ENCODE measurements at regions not wholly inside any gene's neighbourhood (a gene's known extent, or its start where the extent isn't known, plus 50 kb on each side); places are given as distances from the start of the nearest gene placed in this dataset. TPM values are rescaled to one million over a fixed set of nuclear protein-coding genes. Genes with fewer than 3 reads are reported as not detected.

DNA sequence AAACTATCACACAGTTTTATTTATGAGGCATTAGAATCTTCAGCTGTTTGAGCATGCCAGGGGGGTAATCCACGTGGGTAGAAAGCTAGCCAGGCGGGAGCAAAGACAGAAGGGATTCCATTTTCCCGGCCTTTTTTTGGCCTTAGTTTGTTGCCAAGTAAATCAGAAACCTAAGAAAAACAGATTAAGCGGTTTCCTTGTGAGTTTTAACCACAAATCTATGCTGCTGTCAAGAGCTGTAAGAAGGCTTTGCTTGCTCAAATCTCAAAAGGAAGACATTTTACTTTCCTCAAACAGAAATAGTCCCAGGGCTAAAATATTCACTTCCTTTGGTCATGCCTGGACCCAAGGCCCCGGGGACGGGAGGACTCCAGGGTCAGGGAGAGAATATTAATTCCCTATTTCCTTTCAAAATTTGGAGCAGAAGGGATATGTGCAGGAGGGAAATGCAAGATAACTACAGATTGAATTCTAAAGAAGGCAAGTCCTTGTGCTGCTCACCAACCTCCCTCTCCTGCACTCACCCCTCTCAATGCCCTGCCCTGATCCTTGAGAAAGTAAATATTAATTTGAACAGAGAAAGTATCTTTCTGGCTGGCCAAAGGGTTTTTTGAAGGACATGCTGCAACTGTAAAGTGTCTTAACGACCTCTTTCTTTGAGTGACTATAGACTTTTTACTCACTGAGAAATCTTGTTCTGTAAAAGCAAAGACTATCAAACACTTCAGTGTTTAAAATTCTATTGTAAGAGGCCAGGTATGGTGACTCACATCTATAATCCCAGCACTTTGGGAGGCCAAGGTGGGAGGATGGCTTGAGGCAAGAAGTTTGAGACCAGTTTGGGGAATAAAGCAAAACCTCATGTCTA is 75.7 kb downstream of the HSD17B6 start:
- Histone ChIP-seq H3K9me3 (no peaks in the 10 kb centered on the region), H3K36me3 (no peaks in the 10 kb centered on the region), H3K27ac (peak overlapping the region in 1 of 4 donors; percentile 21), H3K4me1 (peaks cover 0 to 18% (median 5%) of the 10 kb centered on the region in 4 donors), H3K4me3 (no peak overlapping the region), H3K27me3 (no peaks in the 10 kb centered on the region)
- TF ChIP-seq EP300 (IDR thresholded peaks at IDR 0.05) (no peak), POLR2A (IDR thresholded peaks at IDR 0.05) (no peak), CTCF (IDR thresholded peaks at IDR 0.05) (no peak)
- no peak for DNase-seq (ENCODE audit: low spot score in 2 of 2)
- 30 to 32% methylated on average over 7 of the region's 7 CpGs for WGBS, 2 donors

Small RNA genes lying in the stretch of these regions (small RNA-seq; reads per million reads assigned to genes)
- gene AC121758.2: not detected
- gene RF00554: not detected
